ENCODE measurements at regions not wholly inside any gene's neighbourhood (a gene's known extent, or its start where the extent isn't known, plus 50 kb on each side); places are given as distances from the start of the nearest gene placed in this dataset.

GRCh38 chr5:100731768-100732167, 171.3 kb downstream of the ST8SIA4 start:
- no peaks in the 10 kb centered on the region for H3K9me3 ChIP-seq (ENCODE audit: control insufficient read depth in 2 of 2, low read length in 2 of 2)
- no peaks in the 10 kb centered on the region for H3K27me3 ChIP-seq (ENCODE audit: control insufficient read depth in 2 of 2, insufficient read depth in 2 of 2, low read length in 2 of 2)
- H3K4me3 ChIP-seq (ENCODE audit: low read length in 2 of 2): no peak overlapping the region
- H3K36me3 ChIP-seq (ENCODE audit: control insufficient read depth in 2 of 2, insufficient read depth in 2 of 2, low read length in 2 of 2): no peaks in the 10 kb centered on the region
- no peak overlapping the region for H3K9ac ChIP-seq (ENCODE audit: low read depth in 1 of 2, low read length in 2 of 2)
- no peaks in the 10 kb centered on the region for H3K4me1 ChIP-seq (ENCODE audit: control insufficient read depth in 2 of 2, insufficient read depth in 2 of 2, low read length in 2 of 2)
- H3K27ac ChIP-seq (ENCODE audit: low read depth in 2 of 2, low read length in 2 of 2): no peak overlapping the region

GRCh38 chr5:100746730-100747129, 156.4 kb downstream of the ST8SIA4 start:
- Histone ChIP-seq H3K27me3 (ENCODE audit: control insufficient read depth in 2 of 2, insufficient read depth in 2 of 2, low read length in 2 of 2) (no peaks in the 10 kb centered on the region), H3K9me3 (ENCODE audit: control insufficient read depth in 2 of 2, low read length in 2 of 2) (no peaks in the 10 kb centered on the region), H3K9ac (ENCODE audit: low read depth in 1 of 2, low read length in 2 of 2) (no peak overlapping the region), H3K36me3 (ENCODE audit: control insufficient read depth in 2 of 2, insufficient read depth in 2 of 2, low read length in 2 of 2) (no peaks in the 10 kb centered on the region), H3K4me3 (ENCODE audit: low read length in 2 of 2) (no peak overlapping the region), H3K27ac (ENCODE audit: low read depth in 2 of 2, low read length in 2 of 2) (no peak overlapping the region), H3K4me1 (ENCODE audit: control insufficient read depth in 2 of 2, insufficient read depth in 2 of 2, low read length in 2 of 2) (no peaks in the 10 kb centered on the region)

- Histone ChIP-seq H3K36me3 (ENCODE audit: control insufficient read depth in 2 of 2, insufficient read depth in 2 of 2, low read length in 2 of 2) (no peaks in the 10 kb centered on the region), H3K4me3 (ENCODE audit: low read length in 2 of 2) (no peak overlapping the region), H3K4me1 (ENCODE audit: control insufficient read depth in 2 of 2, insufficient read depth in 2 of 2, low read length in 2 of 2) (no peaks in the 10 kb centered on the region), H3K9me3 (ENCODE audit: control insufficient read depth in 2 of 2, low read length in 2 of 2) (no peaks in the 10 kb centered on the region), H3K27ac (ENCODE audit: low read depth in 2 of 2, low read length in 2 of 2) (no peak overlapping the region), H3K27me3 (ENCODE audit: control insufficient read depth in 2 of 2, insufficient read depth in 2 of 2, low read length in 2 of 2) (no peaks in the 10 kb centered on the region), H3K9ac (ENCODE audit: low read depth in 1 of 2, low read length in 2 of 2) (no peak overlapping the region)
These were observed 153.3 kb downstream of the ST8SIA4 start for GRCh38 chr5:100749771-100750284.

- no peak overlapping the region for H3K27ac ChIP-seq (ENCODE audit: low read depth in 2 of 2, low read length in 2 of 2)
- no peaks in the 10 kb centered on the region for H3K4me1 ChIP-seq (ENCODE audit: control insufficient read depth in 2 of 2, insufficient read depth in 2 of 2, low read length in 2 of 2)
- H3K9ac ChIP-seq (ENCODE audit: low read depth in 1 of 2, low read length in 2 of 2): no peak overlapping the region
- no peaks in the 10 kb centered on the region for H3K36me3 ChIP-seq (ENCODE audit: control insufficient read depth in 2 of 2, insufficient read depth in 2 of 2, low read length in 2 of 2)
- no peaks in the 10 kb centered on the region for H3K27me3 ChIP-seq (ENCODE audit: control insufficient read depth in 2 of 2, insufficient read depth in 2 of 2, low read length in 2 of 2)
- no peaks in the 10 kb centered on the region for H3K9me3 ChIP-seq (ENCODE audit: control insufficient read depth in 2 of 2, low read length in 2 of 2)
- H3K4me3 ChIP-seq (ENCODE audit: low read length in 2 of 2): no peak overlapping the region
These were observed 147.6 kb downstream of the ST8SIA4 start for GRCh38 chr5:100755435-100755834.

All from mucosa of rectum (tissue), 2 donors.